AML-193 (cell line): ENCODE measurements at regions not wholly inside any gene's neighbourhood (a gene's known extent, or its start where the extent isn't known, plus 50 kb on each side); places are given as distances from the start of the nearest gene placed in this dataset.

Experiments
- DNase-seq, 2 experiments: peaks; one replicate each; lab custom pipeline; 2025; lab: John Stamatoyannopoulos, UW

DNA sequence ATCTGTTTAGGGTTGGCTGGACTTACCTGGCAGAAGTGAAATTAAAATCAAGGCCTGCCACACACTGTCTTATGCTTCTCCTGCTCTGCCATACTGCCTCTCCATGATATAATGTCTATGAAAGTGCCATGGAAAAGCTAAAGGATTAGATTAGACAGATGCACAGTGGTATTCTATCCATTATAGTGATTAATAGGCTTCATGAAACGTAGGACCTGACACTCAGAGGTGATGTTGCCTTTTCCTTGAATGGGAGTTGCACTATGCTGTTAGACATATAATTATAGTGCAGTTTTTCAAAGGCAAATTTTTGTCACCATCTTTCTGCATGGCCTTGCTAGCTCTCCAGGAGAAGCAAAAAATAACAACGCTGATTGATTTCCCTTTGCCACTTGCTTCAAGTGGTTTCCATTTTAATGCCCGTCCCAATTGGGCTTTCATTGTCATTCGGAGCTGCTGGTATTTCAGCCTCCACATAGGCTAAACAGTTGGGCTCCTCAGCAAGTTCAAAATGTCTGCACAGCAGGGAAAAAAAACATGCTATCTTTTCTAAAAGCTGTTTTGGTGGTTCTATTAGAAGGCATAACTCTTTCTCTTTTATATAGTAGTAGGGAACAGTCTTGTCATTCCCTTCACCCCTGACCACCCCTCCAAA lies 502.8 kb upstream of the GOT2 start:
- no peak for DNase-seq

- no peak for DNase-seq
Measured at GRCh38 chr16:59224401-59224800, 490.3 kb upstream of the GOT2 start.

GRCh38 chr16:59220011-59220410 lies 485.9 kb upstream of the GOT2 start:
- no peak for DNase-seq

- no peak for DNase-seq
Measured at GRCh38 chr16:59216291-59216690, 482.2 kb upstream of the GOT2 start.

DNA sequence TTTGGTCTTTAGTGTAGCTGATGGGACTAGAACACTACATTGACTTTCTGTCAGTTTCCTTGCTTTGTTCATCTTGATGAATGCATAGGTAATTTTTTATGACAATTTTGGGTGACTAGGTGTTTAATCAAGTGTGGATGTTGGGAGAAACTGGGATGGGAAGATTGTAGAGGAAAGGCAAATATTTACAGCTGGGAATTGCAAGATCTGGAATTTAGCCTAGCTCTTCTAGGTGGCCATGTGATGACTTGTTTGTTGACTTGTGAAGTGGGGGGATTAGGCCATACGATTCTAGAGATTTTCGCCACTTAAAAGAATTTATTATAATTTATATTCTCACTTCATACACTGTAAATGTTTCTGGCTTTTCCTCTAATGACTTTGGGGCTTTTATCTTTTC lies 480.3 kb upstream of the GOT2 start:
- DNase-seq: no peak

DNA sequence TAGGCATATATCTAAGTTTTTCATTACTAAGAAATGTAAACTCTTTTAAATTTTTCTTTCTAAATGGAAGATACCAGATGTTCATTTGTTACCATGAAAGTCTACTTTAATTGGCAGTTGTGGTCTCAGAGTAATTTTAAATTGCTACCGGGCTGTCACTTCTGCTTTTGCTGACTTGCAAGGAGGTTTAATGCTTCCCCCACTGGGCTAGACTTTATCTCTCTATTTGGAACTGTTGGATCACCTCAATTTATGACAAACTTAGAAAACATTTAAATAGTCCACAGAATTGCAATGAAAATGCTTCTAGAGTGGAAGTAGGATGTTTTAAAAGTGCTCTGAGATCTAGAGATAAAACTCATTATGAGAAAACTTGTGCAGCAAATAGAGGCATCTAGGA lies 479.8 kb upstream of the GOT2 start:
- no peak for DNase-seq

- DNase-seq: no peak
Measured at GRCh38 chr16:59212492-59213024, 478.4 kb upstream of the GOT2 start.

GRCh38 chr16:59210955-59211541 lies 476.9 kb upstream of the GOT2 start:
- DNase-seq: no peak

DNA sequence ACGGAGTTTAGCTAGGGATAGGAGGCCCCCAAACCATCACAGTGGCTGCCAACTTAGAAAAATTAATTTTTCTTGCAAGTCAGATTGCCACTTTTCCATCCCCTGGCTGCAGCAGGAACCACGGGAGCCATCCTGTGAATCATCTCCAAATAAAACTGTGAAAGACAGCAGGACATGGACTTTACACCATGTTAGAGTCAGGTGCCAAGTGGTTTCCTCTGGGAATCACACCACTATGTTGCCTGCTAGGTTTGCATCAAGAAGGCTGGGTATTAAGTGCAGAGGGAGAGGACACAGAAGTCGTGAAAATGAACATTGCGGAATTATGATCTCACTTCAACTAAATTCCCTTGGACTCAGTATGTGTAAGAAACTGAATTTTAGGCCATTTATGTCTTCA lies 471.3 kb upstream of the GOT2 start:
- no peak for DNase-seq

- DNase-seq: no peak
Measured at GRCh38 chr16:59204589-59204988, 470.5 kb upstream of the GOT2 start.

GRCh38 chr16:59202233-59202862 lies 468.2 kb upstream of the GOT2 start:
- DNase-seq: no peak

GRCh38 chr16:59201821-59202220 lies 467.7 kb upstream of the GOT2 start:
- no peak for DNase-seq

DNA sequence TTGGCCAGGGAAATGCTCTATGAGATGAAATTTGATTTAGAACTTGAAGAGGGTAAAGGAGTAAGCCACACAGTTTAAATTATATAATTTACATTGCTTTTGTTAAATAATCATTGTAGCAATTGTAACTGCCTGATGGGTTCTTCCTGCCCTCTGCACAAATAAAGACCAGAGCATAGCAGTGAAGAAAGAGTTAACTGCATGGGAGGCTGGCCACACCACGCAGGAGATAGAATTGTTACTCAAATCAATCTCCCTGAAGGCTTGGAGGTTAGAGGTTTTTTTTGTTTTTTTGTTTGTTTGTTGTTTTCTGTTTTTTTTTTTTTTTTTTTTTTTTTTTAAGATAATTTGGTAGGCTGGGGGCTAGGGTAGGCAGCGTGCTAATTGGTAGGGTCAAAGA lies 467.0 kb upstream of the GOT2 start:
- DNase-seq: no peak

GRCh38 chr16:59198487-59198886 lies 464.4 kb upstream of the GOT2 start:
- no peak for DNase-seq

DNA sequence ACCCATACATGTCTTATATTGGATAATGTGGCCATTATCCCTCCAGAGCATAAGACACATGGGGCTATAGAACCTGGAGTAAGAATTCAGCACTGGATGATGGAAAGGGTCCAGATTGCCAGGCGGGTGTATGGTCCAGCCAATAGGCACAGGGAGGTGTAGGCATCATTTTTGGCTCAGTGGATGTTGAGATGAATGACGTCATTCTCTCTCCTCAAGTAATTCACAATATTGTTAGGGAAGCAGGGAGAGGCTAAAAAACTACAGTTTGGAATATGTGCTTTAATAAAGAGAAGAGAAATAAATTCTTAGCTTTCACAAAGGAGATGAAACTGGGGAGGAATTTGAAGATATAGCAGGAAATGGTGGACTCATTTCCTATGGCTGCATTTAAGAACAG lies 461.1 kb upstream of the GOT2 start:
- DNase-seq: no peak

DNA sequence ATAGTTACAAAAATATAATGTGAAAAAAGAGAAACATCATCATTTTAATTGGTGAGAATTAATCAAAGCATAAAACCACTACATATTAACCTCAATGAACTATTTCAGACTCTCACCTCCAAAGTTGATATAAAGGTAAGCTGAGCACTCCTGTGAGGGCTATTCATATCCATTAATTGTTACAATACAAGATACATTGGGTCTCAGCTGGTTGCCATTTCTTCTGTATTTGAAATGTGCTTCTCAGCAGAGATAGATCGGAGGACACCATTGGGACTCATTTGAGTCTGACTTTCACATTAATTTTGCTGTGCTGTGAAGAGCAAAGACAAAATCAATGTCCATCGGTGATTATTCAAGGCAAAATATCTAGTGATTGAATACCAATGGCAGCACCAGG lies 459.5 kb upstream of the GOT2 start:
- no peak for DNase-seq

DNA sequence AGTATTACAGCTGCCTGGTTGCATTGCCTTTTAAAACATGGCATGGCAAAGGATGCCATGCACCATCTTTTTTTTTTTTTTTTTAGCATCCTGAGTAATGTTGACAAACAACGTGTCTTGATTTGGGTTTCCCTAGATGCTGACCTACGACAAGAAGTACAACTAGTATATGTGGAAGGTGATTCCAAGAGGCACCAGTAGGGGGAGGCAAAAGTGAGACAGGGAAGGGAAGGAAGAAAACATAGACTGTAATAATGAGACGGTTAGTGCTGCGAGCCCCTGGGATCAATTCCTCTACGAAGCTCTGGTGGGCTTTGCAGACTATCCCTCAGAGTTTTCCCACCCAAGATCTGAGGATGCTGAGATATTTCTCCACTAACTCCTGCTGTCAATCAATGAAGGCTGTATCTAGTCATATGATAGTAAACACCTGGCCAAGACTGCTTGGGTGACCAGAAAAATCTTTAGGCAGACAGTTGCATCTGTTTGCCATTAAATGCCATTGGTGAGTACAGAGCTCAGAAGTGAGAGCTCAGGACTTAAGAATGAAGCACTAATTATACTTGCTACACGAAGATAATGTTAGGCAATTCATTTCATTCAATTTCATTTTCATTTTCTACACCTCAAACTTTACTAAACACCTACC lies 458.6 kb upstream of the GOT2 start:
- DNase-seq: peak in 1 of 2 experiments; percentile 23

DNA sequence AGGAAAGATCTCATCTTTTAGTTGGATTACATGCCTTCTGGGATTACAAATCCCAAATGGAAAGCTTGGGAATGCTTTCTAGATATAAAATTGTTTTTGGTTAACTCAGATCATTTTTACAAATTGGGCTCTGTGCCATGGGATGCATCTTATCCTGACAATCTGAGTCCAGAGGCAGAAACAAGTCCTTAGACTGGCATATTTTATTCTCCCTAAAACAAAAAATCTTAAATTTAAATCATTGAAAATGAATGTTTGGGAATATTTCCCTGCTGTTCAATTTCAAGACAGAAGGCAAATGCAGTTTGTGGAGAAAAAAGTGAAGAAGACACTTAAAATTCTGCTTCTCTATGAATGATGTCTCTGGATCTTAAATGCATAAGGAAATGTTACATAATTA lies 456.6 kb upstream of the GOT2 start:
- DNase-seq: no peak

DNA sequence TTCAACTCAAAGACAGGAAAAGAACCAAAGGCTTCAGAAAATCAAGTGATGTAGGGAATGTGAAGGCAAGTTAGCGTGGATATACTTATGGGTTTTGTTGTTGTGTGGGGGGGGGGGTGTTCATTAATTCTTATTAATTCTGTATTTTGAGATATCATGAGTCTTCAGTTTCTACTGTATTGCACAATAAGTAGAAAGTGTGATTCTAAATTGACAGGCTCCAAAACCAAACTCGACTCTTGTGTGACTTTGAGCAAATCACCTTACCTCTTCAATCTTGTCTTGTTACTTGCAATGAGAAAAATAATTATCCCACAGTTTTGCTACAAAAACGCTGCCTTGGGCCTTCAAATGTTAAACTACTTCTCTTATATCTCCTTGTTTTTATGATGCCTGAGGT lies 453.9 kb upstream of the GOT2 start:
- no peak for DNase-seq

DNA sequence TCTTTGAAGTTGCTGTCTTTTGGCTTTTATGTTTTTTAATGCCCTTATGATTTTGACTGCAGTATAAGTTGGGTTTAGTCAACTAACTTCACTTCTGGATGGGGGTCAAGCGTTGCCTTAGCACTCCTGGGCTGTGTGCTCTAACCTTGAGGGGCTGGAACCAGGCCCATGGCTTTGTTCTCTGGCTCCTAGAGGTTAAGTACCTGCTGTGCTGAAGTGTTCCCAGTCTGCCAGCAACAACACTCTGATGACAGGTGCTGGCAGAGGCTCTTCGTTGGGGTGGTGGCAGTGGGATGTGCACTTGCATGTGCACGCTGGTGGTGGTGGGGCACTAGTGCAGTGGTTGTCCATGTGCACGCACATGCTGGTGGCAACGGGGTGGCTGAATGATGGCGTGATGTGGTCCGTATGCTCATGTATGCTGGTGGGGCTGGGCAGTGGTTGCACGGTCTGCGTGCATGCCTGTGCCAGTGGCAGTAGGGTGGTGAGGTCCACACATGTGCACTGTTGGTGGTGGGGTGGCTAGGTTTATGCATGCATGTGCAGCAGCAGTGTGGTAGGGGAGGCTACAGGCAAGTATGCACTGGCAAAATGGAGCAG lies 447.8 kb upstream of the GOT2 start:
- DNase-seq: no peak

GRCh38 chr16:59180083-59180476 lies 446.0 kb upstream of the GOT2 start:
- no peak for DNase-seq

DNA sequence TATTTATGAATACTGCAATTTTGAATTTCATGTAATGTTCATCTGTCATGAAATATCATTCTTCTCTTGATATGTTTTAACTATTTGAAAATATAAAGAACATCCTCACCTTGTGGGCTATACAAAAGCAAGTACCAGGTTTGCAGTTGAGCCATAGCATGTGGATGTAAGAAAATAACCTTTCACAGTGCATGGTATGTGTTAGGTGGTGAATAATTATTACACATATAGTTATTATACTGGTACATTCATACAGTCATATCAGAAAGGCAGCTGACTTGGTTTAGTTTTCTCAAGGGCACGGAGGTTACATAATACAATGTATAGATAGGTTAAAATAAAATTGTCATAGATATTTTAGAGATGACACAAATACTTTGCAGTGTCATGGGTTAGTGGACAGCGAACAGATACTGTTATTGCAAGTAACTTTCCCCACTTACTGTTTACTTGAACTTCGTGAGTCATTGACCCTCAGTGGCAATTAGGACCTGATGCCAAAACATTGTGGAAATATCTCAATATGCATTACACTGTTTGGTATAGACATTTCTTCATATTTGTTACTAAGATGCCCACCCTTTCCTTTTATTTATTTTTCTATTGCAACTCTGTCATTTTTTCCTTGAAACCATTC lies 445.4 kb upstream of the GOT2 start:
- no peak for DNase-seq
